Heart right ventricle (tissue), 16 donors: ENCODE measurements at regions not wholly inside any gene's neighbourhood (a gene's known extent, or its start where the extent isn't known, plus 50 kb on each side); places are given as distances from the start of the nearest gene placed in this dataset.
"Not testable (repeated sequence)": the region's sequence is repeated elsewhere in the genome, so short reads cannot be mapped to it uniquely, and the experiment has no call there.

Experiments
- ATAC-seq, 8 donors: fragments of 200-7000 bp; cut with Tn5 transposase; one replicate each; pipeline ENCODE4 v1.9.1; 2020; ENCODE audit warnings: mild to moderate bottlenecking in 8 of 8, moderate library complexity in 8 of 8, moderate number of reproducible peaks in 1 of 8
- DNase-seq, 2 donors: peaks; one replicate each; pipeline ENCODE4 v3.0.0-alpha.2; 2020
- H3K27ac ChIP-seq, 10 donors: fragments of 200-600 bp; sonication (generic) in 2 of 10; one replicate each; pipeline versions ENCODE4 v1.5.0 to v1.8.0; 2020 to 2022; ENCODE audit warnings: mild to moderate bottlenecking in 3 of 10
- H3K27me3 ChIP-seq, 7 donors: fragments of 200-600 bp; one replicate each; pipeline ENCODE4 v1.8.0; 2021 to 2022; ENCODE audit warnings: mild to moderate bottlenecking in 2 of 7
- H3K36me3 ChIP-seq, 9 donors: fragments of 200-600 bp; sonication (generic) in 1 of 9; one replicate each; pipeline versions ENCODE4 v1.5.0 to v1.8.0; 2020 to 2022; ENCODE audit warnings: mild to moderate bottlenecking in 2 of 9
- H3K4me1 ChIP-seq, 9 donors: fragments of 200-600 bp; sonication (generic) in 1 of 9; one replicate each; pipeline versions ENCODE4 v1.5.0 to v1.8.0; 2020 to 2022; ENCODE audit warnings: mild to moderate bottlenecking in 4 of 9
- H3K4me3 ChIP-seq, 10 donors: fragments of 200-600 bp; sonication (generic) in 2 of 10; one replicate each; pipeline versions ENCODE4 v1.5.0 to v1.8.0; 2020 to 2022; ENCODE audit warnings: mild to moderate bottlenecking in 7 of 10, moderate library complexity in 2 of 10
- H3K9me3 ChIP-seq, 11 donors: fragments of 200-600 bp in 10 of 11; sonication (generic) in 2 of 11; one replicate each; pipeline versions ENCODE4 v1.5.0 to v1.8.0; 2013 to 2022; ENCODE audit warnings: mild to moderate bottlenecking in 2 of 11, control low read depth in 1 of 11, moderate library complexity in 1 of 11
- WGBS, 2 donors: extraction: QIAGEN DNeasy Blood & Tissue Kit; methylation state at CpG; one replicate each; pipeline ENCODE4 v1.1.7; 2013; ENCODE audit warnings: inconsistent platforms in 1 of 2; 5-methylcytosine and 5-hydroxymethylcytosine counted together
- intact Hi-C, 10 donors: fragments of 100-400 bp; cut with DNase I; formaldehyde crosslinking; loops; one replicate each; pipeline versions ENCODE4 v1.11.1 to v1.14.2; 2022
- TF ChIP-seq, protein P1 (sequence below), 9 donors: fragments of 200-600 bp; sonication (generic) in 2 of 9; IDR thresholded peaks; one replicate each; pipeline versions ENCODE4 v1.5.0 to v1.8.0; 2021 to 2022; ENCODE audit warnings: antibody characterized with exemption in 9 of 9, mild to moderate bottlenecking in 5 of 9, moderate library complexity in 1 of 9
- donor health status: Arrhythmogenic right ventricular cardiomyopathy.
- donor health status: ischemic (EF 13 %, LVEDD 7.1; RV severe dilation, severe dysfunction).
- donor health status: healthy with polysubstance abuse.
- donor health status: DM: no; HTN: yes; CAD: no.
- donor health status: DM: no; HTN: no; CAD: no.
- donor health status: ischemic (EF 25% LVEDD 6.9; RV normal size, moderate dysfunction).
- donor health status: ischemic (EF 25% LVEDD 5.7; RV mildly dilated, moderate dysfunction).
- donor health status: healthy.
- donor health status: DM: yes; HTN: yes; CAD: no.
- donor health status: Ischemic cardiomyopathy.
- donor health status: ischemic (EF 35%, LVEDD 5.7; RV mildly dilated, moderate dysfunction).
- donor health status: nonischemic (EF 11% LVEDD 7.7; RV severe dilation, severe dysfunction).
- donor health status: DM: yes; HTN: yes; CAD: no.
- donor health status: PGD.
- donor health status: ischemic (EF 29% LVEDD 5.4; RV normal size, mild dysfunction).
- donor health status: nonischemic (EF 23%, LVEDD 6.1; RV moderate dilation, normal function).

DNA sequence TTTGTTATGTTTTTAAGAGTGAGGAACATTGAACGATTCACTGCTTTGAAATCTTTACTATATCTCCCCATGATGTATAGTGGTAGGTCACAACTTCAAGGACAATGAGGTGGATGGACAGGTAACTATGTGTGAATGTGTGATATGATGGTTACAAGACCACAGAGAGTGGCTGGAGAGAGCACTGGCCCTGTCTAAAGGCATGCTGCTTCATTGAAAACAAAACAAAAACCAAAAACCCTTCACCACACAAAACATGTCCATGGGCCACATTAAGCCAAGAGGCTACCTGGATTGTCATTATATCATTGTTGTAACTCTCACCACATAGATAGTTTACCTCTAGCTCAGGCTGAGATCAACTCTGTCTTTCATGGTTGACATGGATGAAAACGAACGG, 180.6 kb upstream of the TENT5A start:
- no peak for DNase-seq
- Histone ChIP-seq H3K27ac (no peak overlapping the region), H3K4me1 (no peaks in the 10 kb centered on the region), H3K36me3 (no peaks in the 10 kb centered on the region), H3K4me3 (no peak overlapping the region), H3K9me3 (peaks cover 0 to 3% (median 0%) of the 10 kb centered on the region in 11 donors), H3K27me3 (no peaks in the 10 kb centered on the region)
- intact Hi-C loops: no loop called here
- no peak for ATAC-seq
- TF ChIP-seq, protein P1, sequence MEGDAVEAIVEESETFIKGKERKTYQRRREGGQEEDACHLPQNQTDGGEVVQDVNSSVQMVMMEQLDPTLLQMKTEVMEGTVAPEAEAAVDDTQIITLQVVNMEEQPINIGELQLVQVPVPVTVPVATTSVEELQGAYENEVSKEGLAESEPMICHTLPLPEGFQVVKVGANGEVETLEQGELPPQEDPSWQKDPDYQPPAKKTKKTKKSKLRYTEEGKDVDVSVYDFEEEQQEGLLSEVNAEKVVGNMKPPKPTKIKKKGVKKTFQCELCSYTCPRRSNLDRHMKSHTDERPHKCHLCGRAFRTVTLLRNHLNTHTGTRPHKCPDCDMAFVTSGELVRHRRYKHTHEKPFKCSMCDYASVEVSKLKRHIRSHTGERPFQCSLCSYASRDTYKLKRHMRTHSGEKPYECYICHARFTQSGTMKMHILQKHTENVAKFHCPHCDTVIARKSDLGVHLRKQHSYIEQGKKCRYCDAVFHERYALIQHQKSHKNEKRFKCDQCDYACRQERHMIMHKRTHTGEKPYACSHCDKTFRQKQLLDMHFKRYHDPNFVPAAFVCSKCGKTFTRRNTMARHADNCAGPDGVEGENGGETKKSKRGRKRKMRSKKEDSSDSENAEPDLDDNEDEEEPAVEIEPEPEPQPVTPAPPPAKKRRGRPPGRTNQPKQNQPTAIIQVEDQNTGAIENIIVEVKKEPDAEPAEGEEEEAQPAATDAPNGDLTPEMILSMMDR (IDR thresholded peaks at IDR 0.05): no peak
- WGBS, 2 donors: 93 to 96% methylated on average over 3 of the region's 3 CpGs

DNA sequence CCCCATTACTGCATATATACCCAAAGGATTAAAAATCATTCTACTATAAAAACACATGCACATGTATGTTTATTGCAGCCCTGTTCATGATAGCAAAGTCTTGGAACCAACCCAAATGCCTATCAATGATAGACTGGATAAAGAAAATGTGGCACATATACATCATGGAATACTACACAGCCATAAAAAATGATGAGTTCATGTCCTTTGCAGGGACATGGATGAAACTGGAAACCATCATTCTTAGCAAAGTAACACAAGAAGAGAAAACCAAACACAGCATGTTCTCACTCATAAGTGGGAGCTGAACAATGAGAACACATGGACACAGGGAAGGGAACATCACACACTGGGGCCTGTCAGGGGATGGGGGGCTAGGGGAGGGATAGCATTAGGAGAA, 180.0 kb upstream of the TENT5A start:
- DNase-seq, H3K4me3 ChIP-seq, H3K9me3 ChIP-seq, H3K36me3 ChIP-seq, H3K27ac ChIP-seq, H3K4me1 ChIP-seq, intact Hi-C loops, H3K27me3 ChIP-seq, ATAC-seq: not testable (repeated sequence)

DNA sequence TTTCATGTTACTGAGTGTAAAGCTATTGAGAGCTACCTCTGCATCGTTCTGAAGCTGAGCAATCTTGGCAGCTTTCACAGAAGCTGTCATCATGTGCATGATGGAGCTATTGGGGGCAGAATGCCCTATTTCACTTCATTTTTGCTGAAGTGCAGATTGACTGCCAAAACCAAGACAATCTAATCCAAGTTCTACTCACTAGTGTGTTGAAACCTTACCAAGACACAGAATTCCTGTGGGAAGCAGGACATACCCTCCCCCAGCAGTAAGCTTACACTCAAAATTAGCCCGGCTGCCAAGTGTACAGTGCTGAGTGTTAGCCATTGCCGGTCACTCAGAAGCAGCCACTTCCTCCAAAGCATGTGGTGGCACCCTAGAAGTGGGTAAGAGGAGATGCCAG, 177.3 kb upstream of the TENT5A start:
- intact Hi-C loops: no loop called here
- Histone ChIP-seq H3K27ac (no peak overlapping the region), H3K27me3 (no peaks in the 10 kb centered on the region), H3K4me1 (no peaks in the 10 kb centered on the region), H3K36me3 (no peaks in the 10 kb centered on the region), H3K9me3 (peaks cover 0 to 3% (median 0%) of the 10 kb centered on the region in 11 donors), H3K4me3 (no peak overlapping the region)
- TF ChIP-seq, protein P1 (IDR thresholded peaks at IDR 0.05): no peak
- peak in 2 of 8 donors; percentile 62 to 75 for ATAC-seq
- WGBS, 2 donors: 35 to 54% methylated on average over 3 of the region's 3 CpGs
- DNase-seq: no peak

DNA sequence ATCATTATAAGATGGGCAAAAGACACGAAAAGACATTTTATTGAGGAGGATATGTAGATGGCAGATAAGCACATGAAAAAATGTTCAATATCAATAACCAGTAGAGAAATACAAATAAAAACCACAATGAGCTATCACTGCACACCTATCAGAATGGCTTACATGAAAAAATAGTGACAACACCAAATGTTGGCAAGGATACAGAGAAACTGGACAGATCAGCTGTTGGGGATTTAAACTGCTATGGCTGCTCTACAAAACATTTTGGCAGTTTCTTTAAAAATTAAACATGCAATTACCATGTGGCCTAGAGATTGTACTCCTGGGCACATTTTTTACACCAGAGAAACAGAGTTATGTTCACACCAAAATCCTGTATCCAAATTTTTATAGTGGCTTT, 172.7 kb upstream of the TENT5A start:
- 79 to 91% methylated on average over 1 of the region's 1 CpG for WGBS, 2 donors
- no peak overlapping the region for H3K4me3 ChIP-seq
- intact Hi-C loops: no loop called here

More for the DNA sequence above, 172.7 kb upstream of the TENT5A start:
- H3K4me1 ChIP-seq: no peaks in the 10 kb centered on the region
- no peaks in the 10 kb centered on the region for H3K27me3 ChIP-seq
- ATAC-seq (no peak), DNase-seq (no peak)
- H3K36me3 ChIP-seq: no peaks in the 10 kb centered on the region
- H3K9me3 ChIP-seq: peaks cover 0 to 13% (median 0%) of the 10 kb centered on the region in 11 donors
- H3K27ac ChIP-seq: no peak overlapping the region
- TF ChIP-seq, protein P1 (IDR thresholded peaks at IDR 0.05): no peak
